GM12892 (cell line): ENCODE measurements at regions not wholly inside any gene's neighbourhood (a gene's known extent, or its start where the extent isn't known, plus 50 kb on each side); places are given as distances from the start of the nearest gene placed in this dataset.

ENCODE experiments used
- DNase-seq: peaks from one replicate; pipeline ENCODE4 v3.0.0; 2011; ENCODE audit not compliant: insufficient read length
- FAIRE-seq: peaks from 2 replicates; lab custom pipeline; 2011; peaks lifted over from hg19 to GRCh38; lab: Jason Lieb, UNC
- POLR2A ChIP-seq: IDR thresholded peaks from 2 replicates; pipeline ENCODE4 v1.6.1; 2011; ENCODE audit warnings: low read depth, low read length, control low read depth
- POLR2AphosphoS5 ChIP-seq: IDR thresholded peaks from 2 replicates; pipeline ENCODE4 v1.6.1; 2011; ENCODE audit warnings: low read depth, low read length, control low read depth
- TAF1 ChIP-seq: IDR thresholded peaks from 2 replicates; pipeline ENCODE4 v1.6.1; 2011; ENCODE audit warnings: low read depth, mild to moderate bottlenecking, control low read depth, low read length, borderline replicate concordance

GRCh38 chr5:103910786-103911185, 348.2 kb upstream of the NUDT12 start:
- TF ChIP-seq TAF1 (no peak), POLR2AphosphoS5 (no peak), POLR2A (no peak)
- DNase-seq (no peak), FAIRE-seq (no peak)

- DNase-seq: no peak
- FAIRE-seq: no peak
- TF ChIP-seq POLR2AphosphoS5: no peak
- TF ChIP-seq TAF1: no peak
- no peak for TF ChIP-seq POLR2A
Observed at GRCh38 chr5:103910011-103910410, 347.4 kb upstream of the NUDT12 start.

GRCh38 chr5:103909391-103909790, 346.8 kb upstream of the NUDT12 start:
- DNase-seq (no peak), FAIRE-seq (no peak)
- no peak for TF ChIP-seq POLR2A
- TF ChIP-seq POLR2AphosphoS5: no peak
- no peak for TF ChIP-seq TAF1

GRCh38 chr5:103908336-103909080, 345.9 kb upstream of the NUDT12 start:
- FAIRE-seq (no peak), DNase-seq (no peak)
- TF ChIP-seq POLR2AphosphoS5: no peak
- TF ChIP-seq POLR2A: no peak
- no peak for TF ChIP-seq TAF1

GRCh38 chr5:103907001-103907400, 344.4 kb upstream of the NUDT12 start:
- TF ChIP-seq POLR2AphosphoS5 (no peak), TAF1 (no peak), POLR2A (no peak)
- FAIRE-seq (no peak), DNase-seq (no peak)

- no peak for DNase-seq
- TF ChIP-seq POLR2AphosphoS5 (no peak), POLR2A (no peak), TAF1 (no peak)
- FAIRE-seq: no peak
Observed at GRCh38 chr5:103904651-103905050, 342.1 kb upstream of the NUDT12 start.

GRCh38 chr5:103902893-103903292, 340.3 kb upstream of the NUDT12 start:
- TF ChIP-seq TAF1 (no peak), POLR2A (no peak), POLR2AphosphoS5 (no peak)
- FAIRE-seq: no peak
- no peak for DNase-seq

GRCh38 chr5:103901885-103902284, 339.3 kb upstream of the NUDT12 start:
- no peak for FAIRE-seq
- TF ChIP-seq TAF1: no peak
- DNase-seq: no peak

GRCh38 chr5:103896593-103896992, 334.0 kb upstream of the NUDT12 start:
- DNase-seq: no peak
- TF ChIP-seq TAF1 (no peak), POLR2AphosphoS5 (no peak), POLR2A (no peak)
- FAIRE-seq: no peak

GRCh38 chr5:103895738-103896137, 333.1 kb upstream of the NUDT12 start:
- no peak for TF ChIP-seq POLR2AphosphoS5
- no peak for TF ChIP-seq TAF1
- no peak for TF ChIP-seq POLR2A
- DNase-seq (no peak), FAIRE-seq (no peak)

GRCh38 chr5:103894882-103895281, 332.3 kb upstream of the NUDT12 start:
- TF ChIP-seq POLR2A: no peak
- no peak for TF ChIP-seq TAF1
- no peak for TF ChIP-seq POLR2AphosphoS5
- FAIRE-seq (no peak), DNase-seq (no peak)

- FAIRE-seq (no peak), DNase-seq (no peak)
- no peak for TF ChIP-seq TAF1
- TF ChIP-seq POLR2AphosphoS5: no peak
- no peak for TF ChIP-seq POLR2A
Observed at GRCh38 chr5:103891151-103891550, 328.6 kb upstream of the NUDT12 start.

GRCh38 chr5:103890313-103890712, 327.7 kb upstream of the NUDT12 start:
- no peak for TF ChIP-seq POLR2A
- DNase-seq: no peak
- FAIRE-seq: no peak
